CD4-positive, alpha-beta T cell (primary cell): ENCODE measurements at regions not wholly inside any gene's neighbourhood (a gene's known extent, or its start where the extent isn't known, plus 50 kb on each side); places are given as distances from the start of the nearest gene placed in this dataset.

Experiments used
- ATAC-seq: fragments of 200-7000 bp; cut with Tn5 transposase; one replicate; pipeline ENCODE4 v1.10.0; 2022; ENCODE audit warnings: mild to moderate bottlenecking; ENCODE audit not compliant: poor library complexity
- CTCF ChIA-PET: fragments of 350-600 bp; sonication (Branson Sonifier 250); formaldehyde crosslinking; loops from one replicate; lab custom pipeline; 2021; ENCODE audit warnings: antibody characterized with exemption, inconsistent platforms; lab: Charles Lee
- POLR2A ChIA-PET: fragments of 350-600 bp; sonication (Branson Sonifier 250); formaldehyde crosslinking; loops from one replicate; lab custom pipeline; 2021; ENCODE audit warnings: antibody characterized with exemption, inconsistent platforms; lab: Charles Lee
- DNase-seq, 14 experiments: peaks; one replicate each; pipeline ENCODE4 v3.0.0-alpha.2; 2013 to 2020; ENCODE audit warnings: mixed read lengths in 2 of 14
- H3K27ac ChIP-seq, 2 donors: one replicate each; pipeline versions ENCODE4 v1.5.1 to v1.7.0; 2013; ENCODE audit warnings: low read length in 2 of 2, low read depth in 1 of 2, mild to moderate bottlenecking in 1 of 2
- H3K27me3 ChIP-seq, 2 experiments: 1 replicate in 1 of 2; 2 replicates in 1 of 2; pipeline versions ENCODE4 v1.6.1 to v1.7.0; 2013; ENCODE audit warnings: low read length in 2 of 2, control low read depth in 1 of 2, mild to moderate bottlenecking in 1 of 2, moderate library complexity in 1 of 2; ENCODE audit not compliant: insufficient read depth in 2 of 2, control insufficient read depth in 1 of 2
- H3K36me3 ChIP-seq: one replicate; pipeline ENCODE4 v1.6.1; 2013; ENCODE audit warnings: low read length, control low read depth; ENCODE audit not compliant: insufficient read depth
- H3K4me1 ChIP-seq: one replicate; pipeline ENCODE4 v1.6.1; 2013; ENCODE audit warnings: low read length, control low read depth; ENCODE audit not compliant: insufficient read depth
- H3K4me3 ChIP-seq: one replicate; pipeline ENCODE4 v1.5.1; 2013; ENCODE audit warnings: mild to moderate bottlenecking, low read length, moderate library complexity
- H3K9me3 ChIP-seq, 2 experiments: 1 replicate in 1 of 2; 2 replicates in 1 of 2; pipeline versions ENCODE4 v1.6.1 to v1.7.0; 2013; ENCODE audit warnings: low read length in 2 of 2, mild to moderate bottlenecking in 2 of 2, control low read depth in 1 of 2, moderate library complexity in 1 of 2; ENCODE audit not compliant: control insufficient read depth in 1 of 2, insufficient read depth in 1 of 2
- H3K27ac Mint-ChIP-seq: one replicate; pipeline ENCODE4 v1.8.0; 2020; ENCODE audit warnings: mixed read lengths
- H3K27me3 Mint-ChIP-seq: one replicate; pipeline ENCODE4 v1.8.0; 2021; ENCODE audit warnings: mixed read lengths
- H3K36me3 Mint-ChIP-seq: one replicate; pipeline ENCODE4 v1.8.0; 2021; ENCODE audit warnings: low read depth, mixed read lengths
- H3K4me1 Mint-ChIP-seq: one replicate; pipeline ENCODE4 v1.8.0; 2021; ENCODE audit warnings: low read depth, mixed read lengths
- H3K4me3 Mint-ChIP-seq: one replicate; pipeline ENCODE4 v1.8.0; 2020; ENCODE audit warnings: mild to moderate bottlenecking, mixed read lengths
- H3K9me3 Mint-ChIP-seq: one replicate; pipeline ENCODE4 v1.8.0; 2020; ENCODE audit warnings: mixed read lengths
- intact Hi-C, 2 experiments: fragments of 100-400 bp; cut with DNase I in 1 of 2; cut with micrococcal nuclease in 1 of 2; formaldehyde crosslinking; loops; one replicate each; pipeline versions ENCODE4 v1.15.1 to v1.9.0; 2023 to 2025; cut with DNase I, micrococcal nuclease
- TF ChIP-seq, protein P1 (sequence below): fragments of 200-600 bp; IDR thresholded peaks from one replicate; pipeline ENCODE4 v1.8.0; 2022; ENCODE audit warnings: antibody characterized with exemption, mild to moderate bottlenecking

DNA sequence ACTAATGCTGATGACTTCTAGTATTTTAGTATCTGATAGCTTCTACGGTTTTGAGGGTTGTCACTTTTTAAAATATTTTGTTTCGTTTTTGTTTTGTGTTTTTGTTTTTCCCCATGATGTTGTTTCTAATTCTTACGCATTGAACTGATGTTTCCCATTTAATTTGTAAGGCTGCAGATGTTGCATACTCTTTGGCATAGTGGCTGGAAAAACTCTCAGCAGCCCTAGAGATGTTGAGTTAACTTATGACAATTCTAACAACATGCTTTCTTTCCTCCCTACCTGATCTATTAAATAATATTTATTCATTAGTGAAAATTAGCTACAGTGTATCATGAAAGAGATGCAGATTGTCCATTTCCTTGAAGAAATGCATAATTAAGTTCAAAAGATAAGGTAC is 559.3 kb upstream of the GRM7 start:
- no peak overlapping the region for H3K27ac ChIP-seq
- POLR2A ChIA-PET, result no interaction called here
- Mint-ChIP-seq H3K36me3 (no peaks in the 10 kb centered on the region), H3K4me3 (no peak overlapping the region), H3K4me1 (no peaks in the 10 kb centered on the region), H3K9me3 (peaks cover 15% of the 10 kb centered on the region), H3K27ac (no peak overlapping the region), H3K27me3 (no peaks in the 10 kb centered on the region)
- TF ChIP-seq, protein P1, sequence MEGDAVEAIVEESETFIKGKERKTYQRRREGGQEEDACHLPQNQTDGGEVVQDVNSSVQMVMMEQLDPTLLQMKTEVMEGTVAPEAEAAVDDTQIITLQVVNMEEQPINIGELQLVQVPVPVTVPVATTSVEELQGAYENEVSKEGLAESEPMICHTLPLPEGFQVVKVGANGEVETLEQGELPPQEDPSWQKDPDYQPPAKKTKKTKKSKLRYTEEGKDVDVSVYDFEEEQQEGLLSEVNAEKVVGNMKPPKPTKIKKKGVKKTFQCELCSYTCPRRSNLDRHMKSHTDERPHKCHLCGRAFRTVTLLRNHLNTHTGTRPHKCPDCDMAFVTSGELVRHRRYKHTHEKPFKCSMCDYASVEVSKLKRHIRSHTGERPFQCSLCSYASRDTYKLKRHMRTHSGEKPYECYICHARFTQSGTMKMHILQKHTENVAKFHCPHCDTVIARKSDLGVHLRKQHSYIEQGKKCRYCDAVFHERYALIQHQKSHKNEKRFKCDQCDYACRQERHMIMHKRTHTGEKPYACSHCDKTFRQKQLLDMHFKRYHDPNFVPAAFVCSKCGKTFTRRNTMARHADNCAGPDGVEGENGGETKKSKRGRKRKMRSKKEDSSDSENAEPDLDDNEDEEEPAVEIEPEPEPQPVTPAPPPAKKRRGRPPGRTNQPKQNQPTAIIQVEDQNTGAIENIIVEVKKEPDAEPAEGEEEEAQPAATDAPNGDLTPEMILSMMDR, result no peak
- no peaks in the 10 kb centered on the region for H3K4me1 ChIP-seq
- no peaks in the 10 kb centered on the region for H3K27me3 ChIP-seq
- peaks cover 5 to 8% of the 10 kb centered on the region in 2 experiments for H3K9me3 ChIP-seq
- ATAC-seq (no peak), DNase-seq (no peak)
- H3K4me3 ChIP-seq, result no peak overlapping the region
- intact Hi-C loops, result no loop called here
- CTCF ChIA-PET, result no interaction called here
- H3K36me3 ChIP-seq, result no peaks in the 10 kb centered on the region

GRCh38 chr3:6315906-6316305 is 545.0 kb upstream of the GRM7 start:
- intact Hi-C loops, result no loop called here
- H3K4me1 Mint-ChIP-seq, result no peaks in the 10 kb centered on the region
- Histone ChIP-seq H3K27me3 (no peaks in the 10 kb centered on the region), H3K36me3 (no peaks in the 10 kb centered on the region), H3K4me1 (no peaks in the 10 kb centered on the region), H3K9me3 (peaks cover 4 to 5% of the 10 kb centered on the region in 2 experiments), H3K27ac (no peak overlapping the region), H3K4me3 (no peak overlapping the region)
- TF ChIP-seq, protein P1, result no peak
- POLR2A ChIA-PET, result no interaction called here
- ATAC-seq (no peak), DNase-seq (no peak)
- H3K4me3 Mint-ChIP-seq, result no peak overlapping the region
- peaks cover 3% of the 10 kb centered on the region for H3K9me3 Mint-ChIP-seq
- CTCF ChIA-PET, result no interaction called here
- no peaks in the 10 kb centered on the region for H3K36me3 Mint-ChIP-seq
- no peak overlapping the region for H3K27ac Mint-ChIP-seq
- no peaks in the 10 kb centered on the region for H3K27me3 Mint-ChIP-seq

- Histone ChIP-seq H3K27me3 (no peaks in the 10 kb centered on the region), H3K36me3 (no peaks in the 10 kb centered on the region), H3K27ac (no peak overlapping the region), H3K9me3 (peaks cover 4% of the 10 kb centered on the region in 2 experiments), H3K4me1 (no peaks in the 10 kb centered on the region), H3K4me3 (no peak overlapping the region)
- no peak for ATAC-seq
- no peak for DNase-seq
- no peaks in the 10 kb centered on the region for H3K4me1 Mint-ChIP-seq
- ChIA-PET POLR2A (no interaction called here), CTCF (no interaction called here)
- H3K27me3 Mint-ChIP-seq, result no peaks in the 10 kb centered on the region
- H3K27ac Mint-ChIP-seq, result no peak overlapping the region
- no peak overlapping the region for H3K4me3 Mint-ChIP-seq
- TF ChIP-seq, protein P1, result no peak
- no peaks in the 10 kb centered on the region for H3K36me3 Mint-ChIP-seq
- peaks cover 2% of the 10 kb centered on the region for H3K9me3 Mint-ChIP-seq
- intact Hi-C loops, result no loop called here
These were observed 538.9 kb upstream of the GRM7 start for GRCh38 chr3:6321999-6322398.
